Head of caudate nucleus (tissue), 42 donors: ENCODE measurements at regions not wholly inside any gene's neighbourhood (a gene's known extent, or its start where the extent isn't known, plus 50 kb on each side); places are given as distances from the start of the nearest gene placed in this dataset.

Experiments
- DNase-seq, 42 donors: peaks; one replicate each; pipeline versions ENCODE4 v3.0.0 to v3.0.0-alpha.2; 2020 to 2021; ENCODE audit warnings: mixed read lengths in 7 of 42
- intact Hi-C: fragments of 100-400 bp; cut with DNase I; formaldehyde crosslinking; loops from one replicate; pipeline ENCODE4 v1.15.0; 2022

DNA sequence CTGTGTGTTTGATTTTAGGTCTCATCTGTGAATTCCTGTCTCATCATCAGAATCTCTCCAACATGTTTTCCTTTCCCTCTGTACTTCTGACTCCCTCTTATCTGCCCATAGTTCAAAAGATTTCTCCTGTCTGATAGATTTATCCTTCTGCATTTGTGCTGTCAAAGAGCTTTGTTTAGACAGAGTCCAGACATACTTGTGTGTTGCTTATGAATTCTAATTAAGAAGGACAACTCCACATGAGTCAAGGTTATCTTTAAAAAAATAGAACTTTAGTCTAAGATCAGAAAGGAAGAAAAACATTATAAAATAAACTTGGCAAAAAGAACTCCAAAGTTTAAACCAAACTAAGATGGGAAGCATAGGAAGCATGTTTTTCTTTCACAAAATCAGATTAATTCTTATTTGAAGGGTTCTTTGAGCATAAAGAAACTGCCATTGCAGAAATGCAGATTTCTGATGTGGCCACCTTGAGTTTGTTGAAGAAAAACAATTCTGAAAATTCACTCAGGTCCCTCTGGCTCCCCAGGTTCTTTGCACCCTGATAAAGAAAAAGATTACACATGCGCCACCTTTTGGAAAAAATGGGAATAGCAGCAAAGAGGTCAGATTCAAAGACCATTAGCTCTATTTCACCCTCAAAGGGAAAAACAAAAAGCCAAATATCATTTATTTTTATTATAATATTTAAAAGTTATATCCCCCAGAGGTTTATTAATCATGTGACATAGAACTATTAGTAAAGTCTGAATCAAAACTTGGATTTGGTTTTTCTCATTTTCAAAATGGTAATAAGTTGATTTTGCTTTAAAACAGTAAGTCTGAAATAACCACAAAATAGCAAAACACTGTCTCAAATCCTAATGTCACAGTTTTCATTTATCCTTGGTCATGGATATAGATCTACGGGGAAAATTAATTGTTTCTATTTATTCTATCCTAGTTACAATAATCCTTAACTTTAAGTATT lies 143.7 kb upstream of the DCN start:
- intact Hi-C loops = loop anchor here (10.0 kb wide), 1 partner anchor 142 kb away; the partner anchor contains the start of gene DCN
- peak in 28 of 42 donors; percentile 8 to 83 (median 52) for DNase-seq

DNA sequence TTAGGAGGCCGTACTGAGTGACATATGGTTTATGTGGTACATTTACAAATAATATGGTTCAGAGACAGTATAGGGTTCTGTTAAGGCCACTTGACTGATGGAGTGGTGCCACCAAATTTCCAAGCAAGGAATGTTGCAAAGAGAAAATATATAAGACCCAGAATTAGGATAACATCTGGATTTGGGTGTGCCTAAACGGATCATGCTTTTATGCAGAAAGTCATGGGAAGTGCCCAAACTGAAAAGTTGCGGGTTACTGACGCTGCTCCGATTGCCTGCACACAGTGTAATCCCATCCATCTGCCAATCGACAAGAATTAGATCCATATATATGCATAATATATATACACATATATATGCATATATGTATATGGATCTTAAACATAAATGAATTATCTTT lies 138.4 kb upstream of the DCN start:
- intact Hi-C loops = loop anchor here (10.0 kb wide), 1 partner anchor 136 kb away; the partner anchor contains the start of gene DCN
- DNase-seq = no peak

DNA sequence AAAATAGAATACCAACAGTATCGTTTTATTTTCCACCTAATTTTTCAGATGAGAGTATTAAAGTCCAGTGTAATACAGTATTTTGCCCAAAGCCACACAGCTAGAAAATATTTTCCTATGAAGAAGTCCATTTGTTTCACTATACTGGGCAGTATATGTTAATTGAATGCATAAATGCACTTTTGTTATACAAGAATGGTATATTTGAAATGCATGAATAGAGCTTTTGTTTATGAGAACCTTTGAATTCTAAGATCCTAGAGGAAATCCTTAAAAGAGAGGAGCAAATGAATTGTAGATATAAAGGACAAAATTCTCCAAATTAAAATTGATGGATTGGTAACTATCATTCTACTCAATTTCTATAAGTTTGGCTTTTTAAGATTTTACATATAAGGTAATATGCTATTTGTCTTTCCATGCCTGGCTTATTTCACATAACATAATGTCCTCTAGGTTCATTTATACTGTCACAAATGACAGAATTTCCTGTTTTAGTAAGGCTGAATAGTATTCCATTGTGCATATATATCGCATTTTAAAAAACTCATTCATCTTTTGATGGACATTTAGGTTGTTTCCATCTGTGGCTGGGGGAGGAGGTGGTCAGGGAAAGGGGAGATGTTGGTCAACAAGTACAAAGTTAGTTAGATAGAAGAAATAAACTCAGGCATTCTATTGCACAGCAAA lies 136.6 kb upstream of the DCN start:
- DNase-seq = no peak
- intact Hi-C loops = no loop called here

DNA sequence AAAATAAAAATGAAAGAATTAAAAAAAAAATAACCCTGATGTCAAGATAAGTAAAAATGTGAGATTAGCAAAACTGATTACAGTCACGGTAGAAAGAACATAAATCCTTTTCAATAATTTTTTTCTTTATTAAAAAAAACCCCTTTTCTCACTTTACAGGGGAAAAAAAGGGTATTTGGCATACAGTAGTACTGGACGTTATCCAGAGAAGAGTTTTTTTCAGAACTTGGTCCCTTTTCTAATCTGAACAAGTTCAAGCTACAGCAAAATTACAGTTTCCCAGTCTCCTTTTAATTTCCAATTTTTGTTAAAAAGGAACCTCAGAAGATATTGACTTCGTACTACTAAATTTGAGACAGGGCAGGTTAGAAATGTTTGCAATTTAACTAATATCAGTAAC lies 134.7 kb upstream of the DCN start:
- no peak for DNase-seq
- intact Hi-C loops = no loop called here

DNA sequence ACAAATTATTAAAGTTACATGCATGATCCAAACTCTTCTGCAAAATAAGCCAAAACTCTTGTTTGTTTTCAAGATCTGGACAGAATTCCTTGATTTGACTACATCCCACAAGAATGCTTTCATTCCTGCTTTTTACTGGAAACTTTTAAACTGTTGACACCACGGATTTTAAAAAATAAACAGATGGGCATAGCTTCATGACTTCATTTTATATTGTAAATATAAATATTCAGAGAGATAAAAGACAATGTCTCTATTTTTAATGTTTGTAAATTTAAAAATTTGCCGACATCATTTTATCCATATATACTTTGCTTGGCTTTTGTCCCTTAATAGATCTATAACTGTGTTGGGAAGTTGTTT lies 134.3 kb upstream of the DCN start:
- intact Hi-C loops = no loop called here
- DNase-seq = no peak

DNA sequence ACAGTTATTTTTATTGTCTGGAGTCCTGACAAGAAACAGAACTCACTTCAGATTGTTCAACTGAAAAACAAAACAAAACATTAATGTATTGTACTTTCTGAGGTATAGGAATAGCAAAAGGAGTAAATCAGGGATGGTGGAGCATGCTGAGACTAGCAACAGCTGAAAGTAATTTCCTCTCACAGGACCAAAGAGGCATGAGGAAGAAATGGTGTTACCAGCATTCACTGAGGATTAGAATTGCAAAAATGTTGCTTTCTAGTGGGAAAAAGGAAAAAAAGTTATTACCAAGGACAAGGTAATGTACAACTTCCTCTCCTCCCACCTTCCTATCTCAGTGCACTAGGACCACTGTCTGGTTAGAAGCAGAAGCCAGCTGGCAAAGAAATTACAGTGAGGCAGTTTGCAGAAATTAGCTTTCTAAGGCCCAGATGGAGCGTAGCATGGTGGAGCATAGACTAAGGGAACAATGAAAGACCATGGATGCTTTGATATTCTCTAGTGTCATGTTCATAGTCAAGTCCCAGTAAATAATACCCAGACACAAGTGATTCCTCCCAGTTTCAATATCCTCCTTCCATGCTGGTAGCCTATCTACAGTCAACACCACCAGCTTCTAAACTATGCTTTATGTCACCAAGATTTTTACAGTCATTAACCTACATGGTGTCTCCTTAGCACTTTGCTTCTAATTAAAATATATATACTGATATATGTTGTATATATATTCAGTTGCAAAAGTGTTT lies 133.7 kb upstream of the DCN start:
- intact Hi-C loops = no loop called here
- no peak for DNase-seq

DNA sequence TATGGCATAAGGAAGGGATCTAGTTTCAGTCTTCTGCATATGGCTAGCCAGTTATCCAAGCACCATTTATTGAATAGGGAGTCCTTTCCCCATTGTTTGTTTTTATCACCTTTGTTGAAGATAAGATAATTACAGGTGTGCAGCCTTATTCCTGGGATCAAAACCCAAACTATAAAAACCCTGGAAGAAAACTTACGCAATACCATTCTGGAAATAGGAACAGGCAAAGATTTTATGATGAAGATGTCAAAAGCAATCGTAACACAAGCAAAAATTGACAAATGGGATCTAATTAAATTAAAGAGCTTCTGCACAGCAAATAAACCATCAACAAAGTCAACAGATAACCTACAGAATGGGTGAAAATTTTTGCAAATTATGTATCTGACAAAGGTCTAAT lies 128.5 kb upstream of the DCN start:
- DNase-seq = no peak
- intact Hi-C loops = no loop called here

DNA sequence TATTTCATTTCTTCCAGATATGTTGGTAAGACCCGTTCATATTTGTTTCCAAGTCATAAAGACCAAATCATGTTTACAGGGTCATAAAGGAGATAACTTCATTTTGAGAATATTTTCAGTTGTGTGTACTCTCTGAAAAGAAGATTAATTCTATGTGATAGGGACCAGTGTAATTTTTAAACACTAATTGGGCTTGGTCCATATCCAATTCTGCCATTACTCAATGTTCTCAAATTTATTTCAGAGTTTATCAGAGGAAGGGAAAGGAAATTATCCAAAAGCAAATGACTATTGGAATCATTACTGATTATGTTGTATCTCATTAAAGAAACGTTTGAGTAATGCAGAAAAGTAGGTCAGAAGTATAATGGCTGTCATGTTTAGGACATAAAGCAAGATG lies 126.8 kb upstream of the DCN start:
- DNase-seq = no peak
- intact Hi-C loops = no loop called here

DNA sequence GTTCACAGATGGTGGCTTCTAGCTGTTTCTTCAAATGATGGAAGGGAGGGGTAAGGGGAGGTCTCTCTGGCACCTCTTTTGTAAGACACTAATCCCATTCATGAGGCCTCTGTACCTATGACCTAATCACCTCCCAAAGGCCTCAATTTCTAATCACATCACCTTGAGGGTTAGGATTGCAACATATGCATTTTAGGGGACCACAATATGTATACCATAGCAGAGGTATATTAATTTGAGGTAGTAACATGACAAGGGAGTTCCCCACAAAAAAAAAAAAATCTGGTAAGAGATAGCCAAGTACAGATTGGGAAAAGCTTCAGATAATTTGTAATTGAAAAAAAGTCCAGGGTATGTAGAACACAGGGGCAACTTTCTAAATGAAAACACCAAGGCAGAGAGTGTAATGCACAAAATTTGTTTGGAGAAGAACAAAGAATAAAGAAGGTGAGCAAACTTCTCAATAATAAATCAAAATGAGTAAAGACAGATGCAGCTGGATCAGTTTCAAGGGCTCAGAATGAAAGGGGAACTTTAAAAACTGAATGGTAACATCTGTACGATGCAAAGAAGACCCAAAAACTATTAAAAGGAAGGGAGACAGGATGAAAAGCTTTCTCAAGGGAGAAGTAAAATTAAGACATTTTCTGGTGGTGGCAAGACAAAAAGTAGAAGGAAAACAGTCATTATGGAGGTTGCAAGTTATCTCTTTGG lies 125.5 kb upstream of the DCN start:
- no peak for DNase-seq
- intact Hi-C loops = no loop called here

DNA sequence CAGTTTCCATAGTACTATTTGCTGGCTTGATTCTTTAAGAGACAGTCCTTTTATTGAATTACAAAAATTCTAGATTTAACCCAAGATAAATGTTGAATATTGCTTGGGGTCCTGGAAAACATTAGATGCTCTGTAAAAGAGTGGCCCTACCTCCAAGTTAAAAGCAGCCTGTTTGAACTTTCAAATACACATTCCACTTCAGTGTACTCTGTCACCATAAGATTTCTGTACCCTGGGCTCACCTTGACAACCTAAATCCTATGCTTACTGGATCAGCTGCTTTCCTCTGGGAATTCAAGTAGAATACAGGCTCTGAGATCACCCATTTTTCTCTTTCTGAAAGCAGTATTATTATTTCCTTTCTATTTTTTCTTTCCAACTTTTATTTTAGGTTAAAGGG lies 107.7 kb upstream of the DCN start:
- intact Hi-C loops = no loop called here

DNA sequence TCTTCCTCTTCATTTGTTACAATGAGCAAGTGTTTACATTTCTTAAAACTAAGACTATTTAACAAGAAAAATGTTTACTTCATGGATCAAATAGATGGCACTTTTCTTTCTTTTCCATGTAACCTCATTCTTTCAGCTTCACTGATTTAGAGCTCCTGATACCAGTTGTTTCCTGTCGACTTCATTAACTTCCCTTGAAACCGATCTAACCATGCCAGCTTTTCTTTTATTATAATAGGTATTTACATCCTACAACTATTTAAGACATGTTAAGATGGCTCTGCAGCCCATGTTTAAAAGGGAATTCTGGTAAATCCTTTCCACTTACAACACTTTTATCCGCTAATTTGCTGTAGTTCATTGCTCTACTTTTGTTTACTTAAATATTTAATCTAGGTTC lies 107.3 kb upstream of the DCN start:
- intact Hi-C loops = no loop called here
- no peak for DNase-seq

More for the DNA sequence above, 107.7 kb upstream of the DCN start:
- DNase-seq = no peak

DNA sequence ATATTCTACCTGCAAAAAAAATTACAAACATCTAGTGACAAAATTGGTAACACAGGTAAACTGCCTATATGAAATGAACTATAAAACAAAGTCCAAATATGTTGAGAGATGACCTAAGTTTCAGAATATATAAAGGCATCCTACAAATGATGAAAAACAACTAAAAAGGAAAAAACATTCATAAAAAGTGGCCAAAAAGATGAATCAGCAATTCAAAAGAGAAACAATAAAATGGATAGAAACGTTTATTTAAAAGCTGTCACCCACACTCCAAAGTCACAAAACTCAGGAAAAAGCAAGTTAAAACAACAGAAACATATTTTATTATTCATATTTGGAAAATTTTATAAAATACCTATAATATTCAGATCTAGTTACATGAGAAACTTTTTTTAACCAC lies 106.5 kb upstream of the DCN start:
- no peak for DNase-seq
- intact Hi-C loops = no loop called here

DNA sequence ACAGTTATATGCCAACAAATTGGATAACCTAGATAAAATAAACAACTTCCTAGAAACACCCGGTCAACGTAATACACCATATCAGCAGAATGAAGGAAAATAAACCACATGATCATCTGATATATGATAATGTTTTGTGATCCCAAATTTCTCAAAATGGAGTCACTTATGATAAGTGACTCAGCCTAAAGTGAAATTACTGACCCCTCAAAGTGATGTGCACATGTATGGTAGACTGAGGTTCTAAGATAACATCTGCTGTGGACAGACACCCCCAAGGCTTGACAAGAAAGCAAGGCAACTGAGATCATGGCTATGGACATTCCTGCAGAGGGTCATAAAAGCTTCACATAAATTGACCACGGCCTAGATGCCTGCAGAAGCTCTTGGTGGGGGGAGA lies 105.1 kb upstream of the DCN start:
- no peak for DNase-seq
- intact Hi-C loops = no loop called here

DNA sequence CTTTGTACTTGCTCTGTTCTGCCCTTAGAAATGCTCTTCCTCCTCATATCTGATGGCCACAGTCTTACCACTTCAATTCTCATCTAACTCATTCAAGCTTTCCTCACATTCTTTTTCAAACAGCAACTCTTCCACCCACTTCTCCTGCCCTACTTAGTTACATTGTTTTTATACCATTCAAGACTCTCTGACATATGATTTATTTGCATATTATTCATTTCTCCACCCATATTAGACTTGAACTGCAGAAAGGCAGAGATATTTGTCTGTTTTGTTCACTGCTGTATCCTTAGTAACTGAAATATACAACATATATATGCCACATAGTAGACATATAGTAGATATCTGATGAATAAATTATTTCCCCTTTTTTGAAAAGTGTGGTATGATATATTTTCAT lies 95.5 kb upstream of the DCN start:
- intact Hi-C loops = no loop called here
- no peak for DNase-seq

DNA sequence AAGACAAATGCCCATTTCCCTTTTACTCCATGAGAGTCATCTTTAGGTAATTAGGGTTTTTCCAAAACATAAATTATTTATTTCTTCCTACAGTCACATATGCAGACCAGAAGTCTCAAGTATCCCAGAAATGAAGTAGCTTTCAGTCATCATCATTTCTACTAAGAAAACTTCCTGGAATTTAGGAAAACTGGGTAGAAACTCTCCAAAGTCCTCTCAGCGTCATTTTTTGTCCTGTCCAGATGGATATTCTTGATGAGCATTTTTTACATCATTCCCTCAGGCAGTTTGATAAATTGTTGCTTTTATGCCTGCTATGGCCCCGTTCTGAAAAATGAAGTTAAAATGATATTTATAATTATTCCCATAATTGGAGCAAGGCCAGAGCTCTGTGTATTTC lies 93.9 kb upstream of the DCN start:
- no peak for DNase-seq
- intact Hi-C loops = no loop called here

DNA sequence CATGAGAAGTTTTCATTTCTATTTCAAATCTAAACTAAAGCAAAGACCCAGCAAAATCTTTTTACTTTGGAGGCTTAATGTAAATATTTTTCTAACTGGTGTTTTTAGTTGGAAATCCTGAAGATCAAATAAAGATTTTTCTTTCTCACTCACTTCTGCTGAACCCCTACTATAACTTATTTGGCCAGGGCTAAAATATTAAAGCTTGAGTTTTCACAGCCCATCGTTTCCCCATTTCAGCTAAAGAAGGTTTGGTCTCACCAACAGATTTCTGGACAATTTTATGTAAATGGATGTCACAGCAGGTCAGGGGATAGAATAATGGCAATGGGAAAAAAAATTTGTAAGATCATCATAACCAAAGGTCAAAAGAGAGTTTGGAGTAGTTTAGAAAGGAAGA lies 92.7 kb upstream of the DCN start:
- intact Hi-C loops = no loop called here

DNA sequence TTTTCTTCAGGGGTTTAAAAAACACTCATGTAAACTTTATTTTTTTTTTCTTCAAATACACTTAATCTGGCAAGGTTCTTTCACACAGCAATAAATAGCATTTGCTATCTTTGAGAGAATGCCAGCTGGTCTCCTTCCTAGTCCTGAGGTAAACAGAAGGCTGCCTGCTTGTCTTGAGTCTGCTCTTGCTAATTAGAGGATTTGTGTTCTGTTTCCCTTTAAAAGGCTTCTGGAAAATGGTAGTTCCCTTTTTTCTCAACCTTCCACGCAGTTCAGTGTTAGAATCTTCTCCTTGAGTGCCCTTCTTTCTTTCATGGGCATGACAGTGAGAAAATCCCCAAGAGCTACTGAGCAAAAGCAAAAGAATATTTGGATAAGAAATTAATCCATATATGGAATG lies 92.3 kb upstream of the DCN start:
- intact Hi-C loops = no loop called here

More for the DNA sequence above, 92.7 kb upstream of the DCN start:
- no peak for DNase-seq

DNA sequence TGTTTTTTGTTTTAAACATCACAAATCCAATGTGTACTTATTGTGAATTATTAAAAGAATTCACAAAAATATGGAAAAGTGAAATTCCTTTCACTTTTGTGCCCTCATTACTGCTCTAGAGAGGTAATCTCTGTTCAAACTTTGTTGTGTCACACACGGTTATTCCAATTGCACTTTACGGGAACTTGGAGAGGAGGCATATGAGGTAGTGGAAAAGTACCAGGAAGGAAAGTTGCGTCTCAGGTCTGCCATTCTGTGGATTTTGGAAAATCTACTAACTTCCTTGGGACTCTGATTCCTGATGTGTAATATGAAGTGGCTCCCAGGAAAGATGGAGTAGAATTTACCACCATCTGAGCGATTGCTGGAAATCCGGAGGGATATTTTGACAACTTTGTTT lies 90.9 kb upstream of the DCN start:
- DNase-seq = no peak
- intact Hi-C loops = no loop called here

More for the DNA sequence above, 92.3 kb upstream of the DCN start:
- peak in 2 of 42 donors; percentile 9 to 12 for DNase-seq

DNA sequence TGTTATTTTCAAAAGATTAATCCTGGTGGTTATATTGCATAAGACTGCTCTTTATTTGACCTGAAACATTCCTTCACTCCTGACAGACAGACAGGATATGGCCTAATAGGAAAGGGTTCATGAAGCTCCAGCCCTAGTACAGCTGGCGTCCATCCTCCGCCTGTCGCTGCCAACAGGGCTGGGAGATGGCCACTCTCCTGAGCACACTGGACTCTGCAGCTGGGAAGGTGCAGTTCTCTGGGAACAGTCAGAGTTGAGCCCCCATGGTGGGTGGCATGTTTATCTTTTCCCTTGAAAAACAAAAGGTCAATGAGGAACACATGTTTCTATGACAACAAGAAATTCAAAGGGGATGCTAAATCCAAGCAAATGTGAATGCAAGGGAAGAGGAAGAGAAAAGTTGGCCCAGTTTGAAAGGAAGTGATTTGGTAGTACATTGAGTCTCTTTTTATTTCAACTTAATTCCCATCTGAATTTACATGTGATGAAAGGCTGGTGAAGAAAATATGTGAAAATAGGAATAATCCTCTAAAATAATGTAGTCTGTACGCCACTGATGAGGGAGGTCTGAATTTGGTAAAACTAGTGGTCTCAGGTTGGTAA lies 89.9 kb upstream of the DCN start:
- DNase-seq = peak in 6 of 42 donors; percentile 2 to 43 (median 18)
- intact Hi-C loops = no loop called here
